Suprapubic skin (tissue), 4 donors: ENCODE measurements at regions not wholly inside any gene's neighbourhood (a gene's known extent, or its start where the extent isn't known, plus 50 kb on each side); places are given as distances from the start of the nearest gene placed in this dataset.

Experiments used
- POLR2A ChIP-seq, 2 donors: fragments of 450-650 bp; IDR thresholded peaks; one replicate each; pipeline ENCODE4 v1.6.1; 2017; ENCODE audit warnings: antibody characterized with exemption in 2 of 2, mild to moderate bottlenecking in 2 of 2, moderate library complexity in 2 of 2
- POLR2AphosphoS5 ChIP-seq, 3 donors: sonication (generic); formaldehyde crosslinking; IDR thresholded peaks; one replicate each; pipeline ENCODE4 v1.6.1; 2017; ENCODE audit warnings: antibody characterized with exemption in 3 of 3
- TF ChIP-seq, protein P1 (sequence below), 2 donors: fragments of 200-600 bp in 1 of 2; fragments of 450-650 bp in 1 of 2; sonication (generic) in 1 of 2; IDR thresholded peaks; one replicate each; pipeline ENCODE4 v1.5.1; 2016 to 2019; ENCODE audit warnings: antibody characterized with exemption in 2 of 2, mild to moderate bottlenecking in 1 of 2, moderate library complexity in 1 of 2

DNA sequence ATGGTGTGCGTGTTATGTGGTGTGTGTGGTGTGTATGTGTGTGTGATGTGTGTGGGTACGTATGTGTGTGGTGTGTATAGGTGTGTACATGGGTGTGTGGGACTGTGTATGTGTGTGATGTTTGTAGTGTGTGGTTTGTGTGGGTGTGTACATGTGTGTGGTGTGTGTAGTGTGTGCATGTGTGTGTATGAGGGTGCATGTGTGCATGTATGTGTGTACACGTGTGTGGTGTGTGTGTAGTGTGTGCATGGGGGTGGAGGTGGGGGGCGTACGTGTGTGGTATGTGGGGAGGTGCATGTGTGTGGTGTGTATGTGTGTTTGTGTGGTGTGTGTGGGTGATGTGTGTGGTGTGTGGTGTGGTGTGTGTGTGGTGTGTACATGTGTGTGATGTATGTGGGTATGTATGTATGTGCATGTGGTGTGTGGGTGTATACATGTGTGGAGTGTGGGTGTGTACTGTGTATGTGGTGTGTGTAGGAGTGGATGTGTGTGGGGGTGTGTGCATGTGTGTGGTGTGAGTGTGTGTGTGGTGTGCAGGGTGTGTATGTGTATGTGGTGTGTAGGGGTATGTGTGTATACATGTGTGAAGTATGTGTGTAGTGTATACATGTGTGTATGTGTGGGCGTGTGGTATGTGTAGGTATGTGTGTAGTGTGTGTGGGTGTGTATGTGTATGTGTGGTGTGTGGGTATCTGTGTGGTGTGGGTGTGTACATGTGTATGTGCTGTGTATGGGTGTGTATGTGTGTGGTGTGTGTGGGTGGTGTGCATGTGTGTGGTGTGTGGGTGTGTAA, 119.8 kb upstream of the GSC start:
- TF ChIP-seq, protein P1, sequence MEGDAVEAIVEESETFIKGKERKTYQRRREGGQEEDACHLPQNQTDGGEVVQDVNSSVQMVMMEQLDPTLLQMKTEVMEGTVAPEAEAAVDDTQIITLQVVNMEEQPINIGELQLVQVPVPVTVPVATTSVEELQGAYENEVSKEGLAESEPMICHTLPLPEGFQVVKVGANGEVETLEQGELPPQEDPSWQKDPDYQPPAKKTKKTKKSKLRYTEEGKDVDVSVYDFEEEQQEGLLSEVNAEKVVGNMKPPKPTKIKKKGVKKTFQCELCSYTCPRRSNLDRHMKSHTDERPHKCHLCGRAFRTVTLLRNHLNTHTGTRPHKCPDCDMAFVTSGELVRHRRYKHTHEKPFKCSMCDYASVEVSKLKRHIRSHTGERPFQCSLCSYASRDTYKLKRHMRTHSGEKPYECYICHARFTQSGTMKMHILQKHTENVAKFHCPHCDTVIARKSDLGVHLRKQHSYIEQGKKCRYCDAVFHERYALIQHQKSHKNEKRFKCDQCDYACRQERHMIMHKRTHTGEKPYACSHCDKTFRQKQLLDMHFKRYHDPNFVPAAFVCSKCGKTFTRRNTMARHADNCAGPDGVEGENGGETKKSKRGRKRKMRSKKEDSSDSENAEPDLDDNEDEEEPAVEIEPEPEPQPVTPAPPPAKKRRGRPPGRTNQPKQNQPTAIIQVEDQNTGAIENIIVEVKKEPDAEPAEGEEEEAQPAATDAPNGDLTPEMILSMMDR (IDR thresholded peaks at IDR 0.05) = no peak
- TF ChIP-seq POLR2A (IDR thresholded peaks at IDR 0.05) (no peak), POLR2AphosphoS5 (IDR thresholded peaks at IDR 0.05) (no peak)
